AG08396 (cell line): ENCODE measurements at regions not wholly inside any gene's neighbourhood (a gene's known extent, or its start where the extent isn't known, plus 50 kb on each side); places are given as distances from the start of the nearest gene placed in this dataset.
A peak's percentile ranks its signal among the peaks of the same experiment; 100 is the strongest.

Source experiments
- DNase-seq: peaks from one replicate; pipeline ENCODE4 v3.0.0; 2012; ENCODE audit warnings: low spot score, mixed read lengths

DNA sequence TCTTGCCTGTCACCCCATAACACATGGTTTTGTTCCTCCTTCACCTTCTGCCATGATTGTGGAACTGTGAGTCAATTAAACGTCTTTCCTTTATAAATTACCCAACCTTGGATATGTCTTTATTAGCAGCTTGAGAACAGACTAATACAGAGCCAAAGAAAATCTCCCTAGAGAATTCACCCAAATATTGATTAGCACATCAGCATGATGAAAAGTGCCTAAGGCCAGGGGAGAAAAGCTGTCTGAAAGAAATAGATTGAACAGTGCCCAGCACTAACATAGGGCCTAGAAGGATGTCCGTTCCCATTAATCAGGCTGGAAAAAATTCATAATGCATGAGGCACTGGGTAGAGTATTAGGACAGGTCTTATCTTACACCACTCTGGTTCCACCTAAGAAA lies 111.9 kb upstream of the CALN1 start:
- DNase-seq: no peak

DNA sequence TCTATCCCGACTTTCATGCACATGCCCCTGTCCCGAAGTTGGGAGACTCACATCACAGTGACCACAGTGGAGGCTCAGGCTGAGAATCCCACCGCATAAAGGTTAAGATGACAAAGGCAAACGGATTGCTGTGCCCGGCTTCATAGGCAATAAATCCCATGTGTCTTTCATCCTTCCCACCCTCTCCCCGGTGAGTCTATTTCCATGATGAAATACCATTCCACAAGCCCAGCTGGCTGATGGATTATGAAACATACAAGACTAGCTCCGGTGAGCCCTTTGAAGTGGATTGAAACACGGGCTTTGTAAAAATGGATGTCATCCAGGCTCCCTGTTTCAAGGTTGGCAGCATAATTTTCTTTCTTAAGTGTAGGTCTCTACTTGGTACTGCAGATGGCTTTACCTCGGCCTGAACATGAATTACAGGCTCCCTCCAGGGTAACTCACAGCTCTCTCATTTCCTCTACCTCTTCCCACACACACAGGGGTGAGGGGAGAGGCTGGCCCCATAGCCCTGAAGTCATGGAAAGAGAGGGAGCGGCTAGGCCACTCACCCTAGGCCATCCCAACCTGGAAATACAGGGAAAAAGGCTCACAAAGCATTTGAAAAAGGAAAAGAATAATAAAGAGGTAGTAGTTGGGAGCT lies 92.0 kb upstream of the CALN1 start:
- DNase-seq: no peak

DNA sequence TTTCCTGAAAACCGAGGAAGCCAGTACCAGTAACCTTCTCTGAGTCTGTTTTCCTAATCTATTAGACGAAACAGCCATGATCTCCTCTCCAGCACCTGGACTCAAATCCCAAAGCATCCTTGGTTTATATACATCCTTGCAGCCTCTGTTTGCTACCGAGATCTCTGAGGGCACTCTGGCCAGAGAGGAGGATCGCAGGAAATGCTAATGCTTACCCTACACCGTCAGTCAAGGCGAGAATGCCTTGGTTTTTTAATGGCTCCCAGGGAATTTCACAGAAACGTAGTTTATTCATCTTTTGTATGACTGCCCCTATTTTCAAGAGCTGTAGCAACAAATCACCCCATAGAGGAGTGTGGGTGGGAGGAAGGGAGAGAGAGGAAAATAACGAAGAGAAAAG lies 91.5 kb upstream of the CALN1 start:
- no peak for DNase-seq

DNA sequence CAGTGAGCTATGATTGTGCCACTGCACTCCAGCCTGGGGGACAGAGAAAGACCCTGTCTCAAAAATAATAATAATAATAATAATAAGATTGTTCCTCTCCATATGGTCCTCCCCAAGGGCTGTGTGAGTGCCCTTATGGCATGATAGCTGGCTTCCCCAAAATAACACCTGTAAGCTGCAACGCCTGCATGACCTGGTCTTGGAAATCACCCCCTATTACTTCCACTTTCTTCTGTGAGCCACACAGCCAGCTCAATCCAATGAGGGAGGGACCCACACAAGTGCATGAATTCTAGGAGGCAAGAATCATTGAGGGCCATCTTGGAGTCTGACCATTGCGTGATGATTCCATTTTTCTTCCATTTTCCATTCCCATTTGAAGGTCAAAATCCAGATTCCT lies 82.7 kb upstream of the CALN1 start:
- no peak for DNase-seq

DNA sequence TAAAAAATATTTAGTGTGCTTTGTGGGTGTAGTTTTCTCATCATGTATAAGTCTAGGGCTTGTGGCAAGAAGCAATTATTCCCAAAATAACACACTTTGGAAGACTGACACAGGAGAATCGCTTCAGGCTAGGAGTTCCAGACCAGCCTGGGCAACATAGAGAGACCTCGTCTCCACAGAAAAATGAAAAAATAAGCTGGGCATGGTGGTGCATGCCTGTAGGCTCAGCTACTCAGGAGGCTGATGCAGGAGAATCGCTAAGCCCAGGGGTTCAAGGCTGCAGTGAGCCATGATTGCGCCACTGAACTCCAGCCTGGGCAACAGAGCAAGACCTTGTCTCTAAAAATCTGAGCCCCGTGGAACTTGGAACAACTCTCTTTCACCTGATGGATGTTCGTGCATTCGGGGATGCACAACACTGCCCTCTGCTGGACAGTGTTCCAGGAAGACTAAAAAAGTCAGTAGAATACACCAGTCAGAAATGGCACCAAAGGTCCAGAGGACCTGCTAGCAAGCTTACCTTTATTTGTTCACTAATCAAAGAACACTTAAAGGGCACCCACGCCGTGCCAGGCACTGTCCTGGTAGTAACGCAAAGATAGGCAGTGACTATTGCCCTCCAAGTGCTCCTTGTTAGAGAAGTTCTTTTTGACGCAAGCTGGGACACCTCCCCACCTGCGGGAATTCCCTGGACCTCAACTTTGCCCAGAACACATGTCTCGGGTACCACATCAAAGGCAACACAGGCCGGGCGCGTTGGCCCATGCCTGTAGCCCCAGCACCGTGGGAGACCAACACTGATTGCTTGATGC lies 81.9 kb upstream of the CALN1 start:
- peak; percentile 26 for DNase-seq

DNA sequence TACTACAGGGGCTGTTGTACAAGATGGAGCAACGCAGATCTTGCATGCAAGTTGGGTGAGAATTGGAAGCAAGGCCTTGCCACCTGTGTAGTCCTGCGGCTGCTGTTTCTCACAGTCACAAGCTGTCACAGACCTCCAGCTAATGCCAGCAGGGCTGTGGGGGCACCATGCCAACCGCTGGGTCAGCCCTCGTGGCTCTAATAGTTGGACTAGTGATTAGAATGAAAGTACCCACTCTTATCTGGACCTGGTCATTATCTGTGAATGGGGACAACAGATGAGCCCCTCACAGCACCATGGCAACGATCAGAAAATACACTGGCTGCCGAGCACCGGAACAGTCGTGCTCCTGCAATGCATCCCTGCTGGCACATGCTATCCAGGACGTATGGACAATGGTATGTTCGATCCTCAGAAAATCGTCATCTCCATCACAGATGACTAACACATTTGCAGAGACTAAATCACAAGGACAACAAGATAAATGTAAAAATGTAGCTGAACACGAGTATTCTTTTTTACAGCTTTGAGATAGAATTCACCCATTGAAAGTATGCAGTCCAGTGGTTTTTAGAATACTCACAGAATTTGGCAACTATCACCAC lies 80.4 kb upstream of the CALN1 start:
- no peak for DNase-seq

DNA sequence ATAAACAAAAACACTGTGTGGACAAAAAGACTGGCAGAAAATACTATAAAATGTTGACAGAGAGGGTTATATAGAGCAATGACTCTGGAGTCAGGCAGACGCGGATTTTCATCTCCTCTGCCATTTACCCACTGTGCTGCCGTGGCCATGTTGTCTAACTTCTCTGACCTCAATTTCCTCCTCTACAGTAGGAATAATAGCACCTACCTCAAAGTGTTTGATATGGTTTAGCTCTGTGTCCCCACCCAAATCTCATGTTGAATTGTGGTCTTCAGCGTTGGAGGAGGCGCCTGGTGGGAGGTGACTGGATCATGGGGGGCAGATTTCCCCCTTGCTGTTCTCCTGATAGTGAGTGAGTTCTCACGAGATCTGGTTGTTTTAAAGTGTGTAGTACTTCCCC lies 78.2 kb upstream of the CALN1 start:
- DNase-seq: no peak

DNA sequence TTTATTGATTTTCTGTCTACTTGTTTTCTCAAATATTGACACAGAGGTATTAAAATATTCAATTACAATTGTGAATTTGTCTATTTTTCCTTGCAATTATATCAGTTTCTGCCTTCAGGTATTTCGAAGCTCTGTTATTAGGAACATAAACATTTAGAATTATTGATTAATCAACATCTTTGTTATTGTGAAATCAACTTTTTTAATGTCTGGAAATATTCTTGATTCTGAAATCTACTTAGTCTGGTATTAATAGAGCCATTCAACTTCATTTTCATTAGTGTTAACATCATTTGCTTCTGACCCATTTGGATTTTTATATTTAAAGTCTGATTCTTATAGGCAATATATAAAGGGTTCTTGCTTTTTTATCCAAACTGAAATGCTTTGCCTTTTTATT lies 69.8 kb upstream of the CALN1 start:
- DNase-seq: no peak

DNA sequence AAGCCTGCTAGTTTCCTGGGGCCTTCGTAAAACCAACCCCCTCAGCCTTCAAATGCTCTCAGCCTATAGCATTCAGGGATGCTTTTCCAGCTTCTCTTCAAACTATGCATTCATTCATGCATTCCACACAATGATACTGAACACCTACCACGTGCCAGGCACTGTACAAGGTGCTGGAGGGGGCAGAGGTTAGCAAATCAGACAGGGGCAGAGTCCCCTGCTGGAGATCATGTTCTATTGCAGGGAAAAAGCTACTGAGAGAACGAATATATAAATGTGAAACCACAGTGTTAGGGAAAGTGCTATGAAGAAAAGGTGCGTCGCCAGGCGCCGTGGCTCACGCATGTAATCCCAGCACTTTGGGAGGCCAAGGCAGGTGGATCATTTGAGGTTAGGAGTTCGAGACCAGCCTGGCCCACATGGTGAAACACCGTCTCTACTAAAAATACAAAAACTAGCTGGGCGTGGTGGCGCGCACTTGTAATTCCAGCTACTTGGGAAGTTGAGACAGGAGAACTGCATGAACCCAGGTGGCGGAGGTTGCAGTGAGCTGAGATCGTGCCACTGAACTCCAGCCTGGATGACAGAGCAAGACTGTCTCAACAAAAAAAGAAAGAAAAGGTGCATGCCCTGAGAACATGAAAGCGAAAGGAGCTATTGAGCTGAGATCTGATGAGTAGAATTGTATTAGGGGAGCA lies 64.6 kb upstream of the CALN1 start:
- no peak for DNase-seq

DNA sequence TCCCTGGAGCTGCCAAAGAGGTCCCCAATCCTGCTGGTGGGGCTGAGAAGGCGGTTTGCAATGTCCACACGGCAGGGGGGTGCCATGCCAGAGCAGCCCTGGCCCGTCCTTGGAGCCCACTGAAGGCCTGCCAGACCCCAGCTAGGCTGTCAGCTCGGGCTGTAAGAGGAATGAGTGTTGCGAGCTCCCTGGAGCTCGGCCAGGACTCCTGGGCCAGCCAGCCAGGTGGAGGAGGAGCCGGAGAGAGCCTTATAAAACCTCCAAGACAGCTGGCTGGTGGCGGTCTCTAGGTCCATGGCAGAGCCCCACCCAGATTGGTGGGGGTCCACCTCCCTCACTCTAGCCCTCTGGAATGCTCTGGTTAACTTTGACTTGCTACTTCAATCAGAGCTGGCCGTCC lies 55.1 kb upstream of the CALN1 start:
- DNase-seq: no peak

DNA sequence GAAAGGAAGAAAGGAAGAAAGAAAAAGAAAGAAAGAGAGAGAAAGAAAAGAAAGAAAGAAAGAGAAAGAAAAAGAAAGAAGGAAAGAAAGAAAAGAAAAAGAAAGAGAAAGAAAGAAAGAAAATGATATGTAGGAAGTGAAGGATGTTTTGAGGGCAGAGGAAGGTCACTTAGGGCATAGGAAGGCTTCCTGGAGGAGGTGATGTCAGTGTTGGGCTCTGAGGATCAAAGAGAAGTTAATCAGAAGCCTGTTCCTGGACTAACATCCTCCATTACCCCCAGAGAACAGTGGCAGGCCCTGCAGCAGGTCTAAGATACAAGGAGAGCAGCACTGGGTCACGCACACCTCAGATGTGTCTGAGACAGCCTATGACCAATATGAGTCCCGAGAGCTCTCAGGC lies 54.7 kb upstream of the CALN1 start:
- no peak for DNase-seq

DNA sequence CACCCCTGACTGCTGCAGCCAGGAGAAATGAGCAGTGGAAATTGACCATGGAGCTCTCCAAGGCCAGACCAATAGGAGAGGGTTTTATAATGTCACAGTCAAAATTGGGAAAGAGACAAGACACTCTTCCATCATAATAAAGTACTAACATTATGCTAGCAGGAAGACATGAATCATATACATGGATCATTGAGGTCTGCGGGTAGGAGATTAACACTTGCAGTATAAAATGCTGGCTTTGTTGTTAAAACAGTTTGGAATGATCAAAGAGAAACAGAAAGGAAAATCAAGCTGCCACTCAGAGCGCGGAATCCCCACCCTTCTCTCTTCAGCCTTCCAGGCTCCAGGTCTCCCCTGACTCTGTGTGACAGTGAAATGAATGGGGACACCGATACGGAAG lies 53.4 kb upstream of the CALN1 start:
- DNase-seq: no peak

DNA sequence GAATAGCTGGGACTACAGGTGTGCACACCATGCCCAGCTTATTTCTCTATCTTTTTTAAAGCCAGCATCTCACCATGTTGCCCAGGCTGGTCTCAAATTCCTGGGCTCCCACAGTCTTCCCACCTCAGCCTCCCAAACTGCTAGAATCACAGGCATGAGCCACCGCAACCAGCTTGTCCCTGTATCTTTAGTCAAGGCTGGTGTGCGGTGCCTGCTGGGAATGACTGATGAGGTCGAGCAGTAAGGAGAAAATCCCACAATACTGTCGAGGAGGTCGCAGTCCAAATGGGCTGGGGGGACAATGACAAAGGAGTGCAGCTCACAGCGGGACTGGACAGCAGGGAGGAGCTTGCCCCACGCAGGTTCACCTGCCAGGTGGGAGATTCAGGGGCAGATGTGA lies 50.2 kb upstream of the CALN1 start:
- no peak for DNase-seq
